KBM-7 (cell line): ENCODE measurements at regions not wholly inside any gene's neighbourhood (a gene's known extent, or its start where the extent isn't known, plus 50 kb on each side); places are given as distances from the start of the nearest gene placed in this dataset.

Source experiments
- DNase-seq: peaks from one replicate; pipeline ENCODE4 v3.0.0-alpha.2; 2015
- in situ Hi-C: fragments of 300-500 bp; cut with MboI; formaldehyde crosslinking; loops from 2 replicates; pipeline ENCODE4 v1.14.3; 2020; ENCODE audit warnings: low sequenced_read_pairs, low pct_unique_long_range_greater_than_20kb, mixed read lengths

DNA sequence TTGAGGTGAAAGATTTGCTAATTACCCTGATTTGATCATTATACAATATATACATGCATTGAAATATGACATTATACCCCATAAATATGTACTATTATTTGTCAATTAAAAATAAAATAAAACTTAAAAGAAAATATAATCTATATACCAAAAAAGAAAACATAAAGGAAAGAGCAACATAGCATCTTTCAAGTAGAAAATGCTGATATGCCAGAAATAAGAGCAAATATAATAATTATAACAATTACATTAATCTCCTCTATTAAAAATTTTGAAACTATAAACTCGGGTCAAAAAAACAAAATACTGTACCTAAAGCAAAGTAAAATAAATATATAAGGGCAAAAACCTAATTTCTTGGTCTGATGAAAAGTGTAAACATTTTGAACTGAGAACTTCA, 209.3 kb upstream of the PDE1C start:
- no peak for DNase-seq
- in situ Hi-C loops = no loop called here

DNA sequence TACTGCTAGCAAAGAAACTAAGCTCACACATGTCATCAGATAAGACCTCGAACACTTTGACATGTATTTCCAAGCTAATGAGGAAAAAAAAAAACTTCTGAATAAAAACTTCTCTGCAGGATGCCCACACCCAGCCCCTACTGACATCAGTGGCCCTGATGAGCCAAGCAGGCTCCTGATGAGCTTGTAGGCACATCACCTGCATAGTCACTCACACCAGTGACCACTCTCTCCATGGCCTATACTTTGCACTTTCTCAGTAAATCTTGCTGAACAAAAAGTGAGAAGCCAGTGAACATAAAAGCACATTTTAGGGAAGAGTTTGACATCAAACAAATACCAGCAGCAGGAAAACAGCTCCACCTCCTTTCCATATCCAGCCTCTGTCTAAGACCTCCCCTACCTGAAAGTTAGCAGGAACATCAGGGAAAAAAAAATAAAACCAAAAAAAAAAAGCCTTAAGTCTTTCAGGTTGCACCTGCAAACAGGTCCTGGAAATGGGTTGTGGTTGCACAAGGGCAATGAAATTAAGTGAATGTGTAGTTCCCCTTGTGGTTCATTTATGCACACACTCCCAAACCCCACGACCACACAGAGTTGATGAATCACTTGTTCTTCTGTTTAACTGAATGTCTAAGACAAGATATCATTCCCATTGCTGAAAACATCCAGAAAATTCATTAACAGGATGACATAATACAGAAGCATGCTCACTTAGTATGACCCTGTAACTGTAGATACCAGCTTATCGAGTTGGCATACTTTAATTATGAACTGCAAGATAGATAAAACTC, 205.2 kb upstream of the PDE1C start:
- in situ Hi-C loops = no loop called here
- peak; percentile 8 for DNase-seq

DNA sequence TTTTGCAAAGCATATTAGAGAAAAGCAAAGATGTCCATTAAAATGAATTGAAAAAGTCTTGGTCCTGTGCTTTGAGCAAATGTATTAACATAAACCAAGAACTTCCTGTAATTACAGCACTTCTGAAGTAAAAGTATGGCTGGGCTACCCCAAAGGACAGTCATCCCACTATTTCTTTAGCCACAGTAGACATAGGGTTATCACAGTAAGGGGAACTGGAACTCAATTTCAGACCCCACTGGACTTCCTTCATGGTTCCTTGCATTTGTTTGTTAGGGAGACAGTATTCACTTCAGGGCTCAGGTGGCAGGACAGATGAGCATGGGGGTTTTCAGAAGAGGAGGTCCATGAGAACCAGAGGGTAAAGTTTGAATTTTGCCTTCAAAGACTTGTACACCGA, 203.1 kb upstream of the PDE1C start:
- no peak for DNase-seq
- in situ Hi-C loops = no loop called here

DNA sequence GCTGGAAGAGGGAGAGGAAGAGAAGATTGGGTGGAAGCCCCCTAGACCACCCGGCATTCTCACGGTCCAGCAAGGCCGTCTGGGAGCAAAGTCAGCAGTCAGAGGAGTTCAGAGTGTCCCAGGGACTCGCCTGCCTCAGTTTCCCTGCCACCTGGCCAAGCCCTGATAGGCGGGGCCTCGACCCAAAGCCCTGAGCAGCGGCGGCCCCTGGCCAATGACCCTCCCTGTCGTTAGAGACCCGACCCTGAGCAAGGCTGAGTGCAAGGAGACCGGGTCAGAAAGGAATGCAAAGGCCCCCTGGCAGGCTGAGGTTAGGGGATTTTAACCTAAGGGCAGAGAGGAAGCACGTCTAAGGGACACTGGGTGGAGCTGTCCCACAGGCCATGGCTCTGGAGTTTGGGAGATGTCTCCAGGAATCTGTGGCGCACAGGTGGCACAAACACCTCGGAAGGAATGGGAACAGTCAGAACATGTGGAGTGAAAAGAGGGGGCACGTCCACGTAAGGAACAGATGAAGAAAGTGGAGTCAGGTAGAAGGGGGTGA, 196.8 kb upstream of the PDE1C start:
- DNase-seq = no peak
- in situ Hi-C loops = no loop called here

DNA sequence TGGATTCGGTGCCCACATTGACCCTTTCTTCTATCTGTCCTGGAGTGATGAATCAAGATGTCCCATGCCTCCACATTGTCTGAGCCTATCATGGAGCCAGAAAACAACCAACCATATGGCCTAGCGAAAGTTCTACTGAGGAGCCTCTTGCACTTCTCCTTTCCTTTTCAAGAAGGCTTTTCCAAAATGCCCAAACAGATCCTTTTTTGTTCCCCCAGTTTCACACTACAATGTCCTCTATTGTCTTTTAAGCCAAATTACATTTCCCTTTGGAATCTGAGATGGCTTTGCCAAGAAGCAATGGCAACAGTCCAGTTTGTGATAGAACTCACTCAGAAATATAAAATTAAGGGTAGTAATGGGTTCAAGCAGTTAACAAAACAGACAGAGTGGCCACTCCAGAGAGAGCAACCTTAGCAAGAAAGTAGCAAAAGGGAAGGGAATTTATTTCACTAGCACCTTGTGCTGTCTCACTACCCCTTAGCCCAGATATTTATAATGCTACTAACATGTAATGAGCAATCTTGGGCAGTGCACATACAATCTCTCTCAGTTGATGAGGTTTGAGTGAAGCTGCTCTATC, 194.6 kb upstream of the PDE1C start:
- in situ Hi-C loops = no loop called here
- no peak for DNase-seq

DNA sequence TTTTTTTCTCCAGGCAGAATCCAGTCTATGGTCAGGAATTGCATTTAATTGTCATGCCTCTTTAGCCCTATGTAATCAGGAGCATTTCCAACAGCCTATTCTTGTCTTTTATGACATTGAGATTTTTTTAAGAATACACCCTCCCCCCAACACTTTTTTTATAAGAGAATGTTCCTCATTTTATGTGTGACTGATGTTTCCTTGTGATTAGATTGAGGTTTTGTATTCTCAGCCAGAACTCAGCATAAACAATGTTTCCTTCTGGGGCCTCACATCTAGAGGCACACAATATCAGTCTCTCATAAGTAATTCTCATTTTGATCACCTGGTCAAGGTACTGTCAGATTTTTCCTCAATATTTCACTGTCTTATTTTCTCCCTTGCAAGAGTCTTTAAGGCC, 193.4 kb upstream of the PDE1C start:
- DNase-seq = peak; percentile 9
- in situ Hi-C loops = no loop called here

DNA sequence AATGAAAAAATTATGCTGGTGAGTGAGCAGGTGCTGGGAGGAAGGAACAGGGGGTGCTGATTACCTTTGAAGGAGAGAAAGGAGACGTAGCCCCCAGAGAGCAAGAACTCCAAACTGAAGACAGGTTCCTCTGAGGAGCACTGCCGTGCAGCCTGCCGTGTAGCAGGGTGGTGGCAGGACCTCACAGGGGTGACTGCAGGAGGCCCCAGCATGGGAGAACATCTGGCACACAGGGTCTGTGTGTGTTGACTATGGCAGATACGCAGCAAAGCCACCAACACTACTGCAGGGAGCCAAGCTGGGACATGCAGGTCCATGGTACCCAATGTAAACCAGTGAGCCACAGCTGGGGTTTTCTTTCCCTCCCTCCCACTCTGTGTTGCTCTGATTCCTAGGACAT, 192.1 kb upstream of the PDE1C start:
- DNase-seq = no peak
- in situ Hi-C loops = no loop called here

DNA sequence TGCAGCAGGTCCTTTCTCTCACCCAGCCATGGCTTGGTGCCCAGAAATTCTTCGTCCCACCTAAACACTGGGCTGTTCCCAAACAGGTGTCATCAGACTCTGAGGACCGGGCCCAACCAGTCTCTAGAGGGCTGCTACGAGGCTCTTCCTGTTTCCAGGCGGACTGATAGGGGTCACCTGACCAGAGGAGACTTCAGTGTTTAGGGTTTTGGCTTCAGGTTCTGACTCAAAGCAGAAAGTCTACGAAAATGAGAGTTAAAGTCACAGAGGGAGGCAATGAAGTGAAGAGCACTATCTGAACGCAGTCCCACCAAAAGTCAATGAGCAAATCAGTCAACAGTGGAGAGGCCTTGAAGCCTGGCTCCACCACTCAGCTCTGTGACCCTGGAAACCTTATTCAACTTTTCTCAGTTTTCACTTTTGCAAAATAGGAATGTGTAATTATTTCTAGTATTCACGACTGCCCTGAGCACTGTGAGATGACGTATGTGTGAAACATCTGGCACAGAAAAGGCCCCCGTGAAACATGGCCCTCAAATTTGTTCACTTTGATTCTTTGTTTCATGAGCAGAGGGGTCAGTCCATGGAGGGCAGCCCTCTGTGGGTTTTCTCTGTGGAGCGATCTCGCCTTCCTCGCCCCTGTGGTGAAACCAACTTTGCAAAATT, 189.9 kb upstream of the PDE1C start:
- DNase-seq = no peak
- in situ Hi-C loops = no loop called here

DNA sequence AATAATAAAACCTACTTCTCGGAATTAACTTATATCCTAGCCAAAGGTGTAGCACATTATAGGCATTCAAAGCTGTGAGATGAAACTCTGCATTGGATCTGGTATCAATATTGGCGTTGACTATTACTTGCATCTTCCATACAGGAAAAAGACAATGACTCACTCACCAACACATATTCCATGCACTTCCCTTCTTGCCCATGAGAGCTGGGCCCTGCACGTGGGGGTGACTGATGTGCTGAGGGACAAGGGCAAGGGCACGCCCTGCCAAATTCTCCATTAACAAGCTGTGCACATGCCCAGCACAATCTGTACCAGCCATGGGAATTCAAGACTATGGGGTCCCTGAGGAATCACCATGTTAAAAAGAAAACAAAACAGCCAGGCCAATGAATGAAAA, 188.1 kb upstream of the PDE1C start:
- in situ Hi-C loops = no loop called here
- no peak for DNase-seq

DNA sequence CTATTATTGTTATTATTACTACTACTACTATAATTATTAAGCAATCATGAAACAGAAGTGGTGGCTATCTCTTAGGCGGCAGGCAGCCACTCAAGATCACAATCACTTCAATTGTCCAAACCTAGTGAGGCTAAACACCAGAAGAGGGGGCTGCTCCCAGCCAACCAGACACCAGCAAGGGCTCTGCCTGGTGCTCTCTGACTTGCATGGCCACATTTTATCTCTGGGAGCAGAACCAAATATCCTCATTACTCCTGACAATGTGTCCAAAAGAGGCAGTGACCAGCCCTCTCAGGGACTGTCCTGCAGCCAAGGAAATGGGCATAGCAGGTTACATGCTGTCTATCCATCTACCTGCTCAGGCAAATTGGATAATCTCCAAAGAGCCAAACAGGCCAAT, 187.4 kb upstream of the PDE1C start:
- no peak for DNase-seq
- in situ Hi-C loops = no loop called here

- DNase-seq = no peak
- in situ Hi-C loops = no loop called here
Observed at GRCh38 chr7:32256811-32257210, 186.6 kb upstream of the PDE1C start.

DNA sequence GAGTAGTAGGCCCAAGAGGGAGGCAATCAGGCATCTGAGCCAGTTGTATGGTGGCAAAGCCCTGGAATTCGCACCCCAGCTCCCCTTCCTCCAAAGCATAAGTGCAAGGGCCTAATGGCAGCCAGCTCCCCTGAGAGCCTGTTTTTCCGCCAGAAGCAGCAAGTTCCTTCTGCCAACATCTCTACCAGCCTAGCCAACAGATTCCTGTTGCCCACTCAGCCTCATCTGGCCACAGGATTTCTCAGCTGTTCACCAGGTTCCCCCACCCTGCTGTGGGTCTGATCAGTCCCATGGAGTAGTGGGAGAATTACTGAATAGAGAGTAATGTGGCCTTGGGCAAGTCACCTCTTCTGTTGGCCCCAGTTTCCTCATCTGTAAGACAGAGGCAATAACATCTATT, 186.2 kb upstream of the PDE1C start:
- in situ Hi-C loops = no loop called here
- DNase-seq = no peak

- in situ Hi-C loops = no loop called here
- no peak for DNase-seq
Observed at GRCh38 chr7:32255036-32255435, 184.8 kb upstream of the PDE1C start.

DNA sequence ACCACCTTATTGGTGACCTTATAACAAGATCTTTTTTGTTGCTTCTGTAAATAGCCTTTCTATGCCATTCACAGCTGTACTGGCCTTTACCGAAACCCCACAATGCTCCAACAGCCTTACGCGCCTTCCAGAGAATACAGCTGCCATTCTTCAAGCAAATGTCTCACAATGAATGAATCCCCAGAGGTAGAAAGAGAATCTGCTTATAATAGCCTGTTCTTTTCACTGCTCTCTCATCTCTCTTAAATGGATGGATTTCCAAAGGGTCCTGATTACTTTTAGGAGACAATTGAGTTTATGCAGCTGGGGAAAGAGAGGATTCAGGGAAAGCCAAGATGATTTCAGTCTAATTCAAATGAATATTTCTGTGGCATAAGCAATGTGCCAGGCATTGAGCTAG, 183.1 kb upstream of the PDE1C start:
- DNase-seq = no peak
- in situ Hi-C loops = no loop called here

DNA sequence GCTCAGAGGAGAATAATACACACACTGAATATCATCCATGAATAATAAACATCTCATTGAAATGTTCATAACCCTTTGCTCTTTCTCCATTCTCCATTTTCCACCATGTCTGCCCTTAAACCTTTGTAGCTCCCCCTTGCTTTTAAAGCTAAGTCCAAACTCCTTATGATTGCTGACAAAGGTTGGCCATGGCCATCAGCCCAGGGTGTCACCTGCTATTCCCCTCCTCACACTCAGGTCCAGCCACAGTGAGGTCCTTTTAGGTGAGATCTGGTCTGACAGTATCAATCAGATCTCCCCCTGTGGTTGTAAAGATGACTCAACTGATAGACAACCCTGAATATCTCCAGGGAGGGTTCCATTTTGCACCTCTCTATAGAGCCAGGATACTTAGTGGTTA, 181.5 kb upstream of the PDE1C start:
- no peak for DNase-seq
- in situ Hi-C loops = no loop called here

GRCh38 chr7:32250471-32251260, 180.5 kb upstream of the PDE1C start:
- in situ Hi-C loops = no loop called here

GRCh38 chr7:32250003-32250402, 179.8 kb upstream of the PDE1C start:
- in situ Hi-C loops = no loop called here
- DNase-seq = no peak

More at GRCh38 chr7:32250471-32251260, 180.5 kb upstream of the PDE1C start:
- no peak for DNase-seq

DNA sequence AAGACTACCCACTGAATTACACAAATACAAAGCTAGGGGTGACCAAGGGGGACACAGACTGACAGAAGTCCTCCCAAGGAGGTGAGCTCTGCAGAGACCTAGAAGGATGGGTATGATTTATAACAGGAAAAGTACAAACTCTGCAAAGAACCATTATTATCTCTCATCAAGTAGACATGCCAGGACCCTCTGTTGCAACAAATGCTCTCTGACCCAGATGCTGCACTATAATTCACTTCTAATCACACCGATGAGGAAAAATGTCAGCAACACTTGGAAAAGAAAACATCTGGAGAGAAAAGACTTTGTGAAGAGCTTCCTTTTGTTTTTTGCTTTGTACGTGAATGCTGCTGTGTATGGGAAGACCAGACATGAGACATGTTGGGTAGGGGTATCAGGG, 178.3 kb upstream of the PDE1C start:
- in situ Hi-C loops = no loop called here
- no peak for DNase-seq

DNA sequence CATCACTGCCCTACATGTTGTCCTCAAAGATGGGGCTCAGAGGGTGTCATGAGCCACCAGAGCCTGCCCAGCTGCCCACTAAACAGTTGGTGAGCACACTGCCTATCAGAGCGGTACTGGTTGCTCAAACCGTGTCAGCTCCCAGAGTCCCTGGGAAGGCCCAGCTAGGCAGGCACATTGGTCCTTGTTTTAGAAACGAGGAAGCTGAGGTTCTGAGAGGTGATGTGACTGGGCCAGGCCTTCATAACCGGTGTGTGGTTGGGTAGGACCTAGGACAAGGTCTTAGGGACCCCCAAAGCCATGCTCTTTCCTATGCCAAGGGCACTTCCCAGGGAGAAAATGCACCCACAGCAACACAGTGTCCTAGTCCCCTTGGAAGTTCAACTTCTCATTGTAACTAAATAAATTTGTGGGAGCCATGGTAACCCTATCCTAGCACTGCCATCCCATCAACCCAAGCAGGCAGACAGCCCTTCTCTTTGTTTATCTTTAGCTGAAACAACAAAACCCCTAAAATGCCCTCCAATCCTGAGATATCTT, 174.7 kb upstream of the PDE1C start:
- DNase-seq = no peak
- in situ Hi-C loops = no loop called here
